GM18951 (cell line): ENCODE measurements at regions not wholly inside any gene's neighbourhood (a gene's known extent, or its start where the extent isn't known, plus 50 kb on each side); places are given as distances from the start of the nearest gene placed in this dataset.

Experiments used
- POLR2A ChIP-seq: IDR thresholded peaks from 4 replicates; pipeline ENCODE4 v1.6.1; 2011; ENCODE audit warnings: mild to moderate bottlenecking; ENCODE audit not compliant: insufficient read length, insufficient read depth; ENCODE audit errors: extremely low read depth
- in situ Hi-C: fragments of 300-500 bp; cut with MboI; formaldehyde crosslinking; loops from one replicate; pipeline ENCODE4 v1.12.0; 2022; ENCODE audit warnings: low sequenced_read_pairs, mixed read lengths, inconsistent platforms; ENCODE audit not compliant: unreplicated experiment

GRCh38 chr14:65231286-65231980 is 129.1 kb upstream of the MAX start:
- in situ Hi-C loops: no loop called here

GRCh38 chr14:65234752-65235361 is 132.5 kb upstream of the MAX start:
- TF ChIP-seq POLR2A: no peak
- in situ Hi-C loops: no loop called here

More at GRCh38 chr14:65231286-65231980, 129.1 kb upstream of the MAX start:
- no peak for TF ChIP-seq POLR2A

GRCh38 chr14:65237023-65237814 is 134.9 kb upstream of the MAX start:
- in situ Hi-C loops: no loop called here
- no peak for TF ChIP-seq POLR2A

- no peak for TF ChIP-seq POLR2A
- in situ Hi-C loops: no loop called here
These were observed 135.6 kb upstream of the MAX start for GRCh38 chr14:65237941-65238340.

GRCh38 chr14:65238456-65238855 is 136.1 kb upstream of the MAX start:
- no peak for TF ChIP-seq POLR2A
- in situ Hi-C loops: no loop called here

- TF ChIP-seq POLR2A: no peak
These were observed 137.0 kb upstream of the MAX start for GRCh38 chr14:65239143-65239937.

DNA sequence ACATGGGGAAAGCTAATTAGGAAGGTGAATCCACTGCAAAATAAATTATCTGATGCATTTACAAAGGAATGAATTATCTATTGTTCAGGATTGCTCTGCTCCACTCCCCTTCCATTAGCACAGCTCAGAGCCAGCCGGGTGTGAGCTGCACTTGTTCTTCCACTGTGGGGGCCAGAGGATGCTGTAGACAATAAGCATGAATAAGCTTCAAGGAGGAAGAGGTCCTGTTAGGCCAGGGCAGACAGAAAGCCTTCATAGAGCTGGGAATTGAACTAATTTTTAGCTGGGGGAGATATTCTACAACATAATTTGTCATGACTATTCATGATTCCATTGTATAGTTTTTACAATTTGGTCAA is 137.6 kb upstream of the MAX start:
- no peak for TF ChIP-seq POLR2A
- in situ Hi-C loops: no loop called here

More at GRCh38 chr14:65239143-65239937, 137.0 kb upstream of the MAX start:
- in situ Hi-C loops: no loop called here

GRCh38 chr14:65241125-65241752 is 138.9 kb upstream of the MAX start:
- in situ Hi-C loops: no loop called here
- no peak for TF ChIP-seq POLR2A

DNA sequence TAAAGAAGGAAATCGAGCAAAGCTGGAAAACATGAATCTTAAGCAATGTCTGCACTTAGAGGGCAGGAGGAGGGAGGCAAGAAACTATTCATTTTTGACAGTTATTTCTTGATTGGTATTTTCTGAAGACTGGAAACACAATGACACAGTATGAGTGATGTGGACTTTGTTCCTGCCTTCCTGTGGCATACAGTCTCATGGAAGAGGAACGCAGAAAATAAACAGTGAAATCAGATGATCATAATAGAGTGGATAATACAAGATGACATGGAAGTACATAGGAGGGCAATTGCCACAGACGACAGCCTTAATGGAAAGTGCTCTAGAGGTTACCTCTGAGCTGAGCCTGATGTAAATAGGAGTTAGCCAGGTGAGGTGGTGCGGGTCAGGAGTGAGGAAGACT is 140.4 kb upstream of the MAX start:
- in situ Hi-C loops: no loop called here
- TF ChIP-seq POLR2A: no peak

DNA sequence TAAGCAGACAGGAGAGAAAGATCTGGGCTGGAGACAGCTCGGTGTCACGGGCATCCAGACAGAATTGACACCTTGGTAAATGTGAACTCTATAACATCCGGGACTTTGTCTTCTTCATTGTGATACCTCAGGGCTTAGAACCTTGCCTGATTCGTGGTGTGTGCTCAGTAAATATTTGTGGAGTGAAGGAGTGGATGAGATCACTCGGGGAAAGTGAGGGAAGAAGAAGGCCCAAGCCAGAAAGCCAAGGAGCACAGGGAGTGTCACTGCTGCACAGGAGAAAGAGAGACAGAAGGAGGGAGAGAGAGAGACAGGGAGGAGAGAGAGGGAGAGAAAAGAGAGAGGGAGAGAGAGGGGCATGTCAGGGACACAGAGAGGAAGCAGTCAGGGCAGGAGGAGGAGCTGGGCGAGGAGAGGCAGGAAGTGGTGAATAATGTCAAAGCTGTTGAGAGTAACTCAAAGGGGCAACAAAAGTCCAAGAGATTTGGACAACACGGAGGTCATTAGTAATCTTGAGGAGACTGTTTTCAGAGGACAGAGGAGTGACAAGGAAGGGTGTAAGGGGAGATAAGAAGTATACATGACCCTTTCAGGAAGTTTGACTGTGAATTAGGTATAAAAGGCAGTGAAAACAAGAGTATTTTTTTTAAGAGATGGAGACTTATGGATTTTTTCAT is 141.6 kb upstream of the MAX start:
- TF ChIP-seq POLR2A: no peak
- in situ Hi-C loops: no loop called here

GRCh38 chr14:65249471-65250161 is 147.3 kb upstream of the MAX start:
- in situ Hi-C loops: no loop called here
- TF ChIP-seq POLR2A: no peak

DNA sequence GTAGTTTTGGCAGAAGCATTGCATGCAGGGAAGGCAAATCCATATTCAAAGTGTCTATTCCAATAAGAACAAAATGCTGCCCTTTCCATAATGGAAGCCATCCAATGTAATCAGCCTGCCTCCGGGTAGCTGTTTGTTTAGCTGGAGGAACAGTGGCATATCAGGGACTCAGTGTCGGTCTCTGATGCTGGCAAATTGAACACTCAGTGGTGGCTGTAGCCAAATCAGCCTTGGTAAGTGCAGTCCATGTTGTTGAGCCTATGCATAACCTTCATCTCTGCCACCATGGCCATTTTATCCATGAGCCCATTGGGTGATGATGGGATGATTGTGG is 147.8 kb upstream of the MAX start:
- no peak for TF ChIP-seq POLR2A
- in situ Hi-C loops: no loop called here
